Choroid plexus epithelial cell (primary cell): ENCODE measurements at regions not wholly inside any gene's neighbourhood (a gene's known extent, or its start where the extent isn't known, plus 50 kb on each side); places are given as distances from the start of the nearest gene placed in this dataset.

Experiments used
- DNase-seq: peaks from one replicate; pipeline ENCODE4 v3.0.0-alpha.2; 2010; ENCODE audit warnings: low read depth
- H3K4me3 ChIP-seq: 2 replicates; pipeline ENCODE4 v1.5.1; 2011; ENCODE audit warnings: low read depth, mild to moderate bottlenecking, control low read depth, low read length, moderate library complexity
- CTCF ChIP-seq: conservative IDR thresholded peaks from 2 replicates; pipeline ENCODE4 v1.5.1; 2011; ENCODE audit warnings: low read depth, mild to moderate bottlenecking, control low read depth, inconsistent platforms, low read length, moderate library complexity

GRCh38 chr2:53379547-53379946 is 388.1 kb upstream of the CHAC2 start:
- no peak for TF ChIP-seq CTCF
- H3K4me3 ChIP-seq, result no peak overlapping the region
- no peak for DNase-seq

- H3K4me3 ChIP-seq, result no peak overlapping the region
- DNase-seq, result no peak
- TF ChIP-seq CTCF, result no peak
Observed at GRCh38 chr2:53378791-53379190, 388.8 kb upstream of the CHAC2 start.

GRCh38 chr2:53373126-53373525 is 394.5 kb upstream of the CHAC2 start:
- no peak for TF ChIP-seq CTCF
- no peak for DNase-seq
- H3K4me3 ChIP-seq, result no peak overlapping the region

GRCh38 chr2:53366543-53366942 is 401.1 kb upstream of the CHAC2 start:
- H3K4me3 ChIP-seq, result no peak overlapping the region
- DNase-seq, result no peak
- no peak for TF ChIP-seq CTCF

GRCh38 chr2:53362934-53363333 is 404.7 kb upstream of the CHAC2 start:
- H3K4me3 ChIP-seq, result no peak overlapping the region
- no peak for TF ChIP-seq CTCF
- no peak for DNase-seq

- no peak for DNase-seq
Observed at GRCh38 chr2:53356291-53356905, 411.2 kb upstream of the CHAC2 start.

More at GRCh38 chr2:53356291-53356905, 411.2 kb upstream of the CHAC2 start:
- H3K4me3 ChIP-seq, result no peak overlapping the region
- TF ChIP-seq CTCF, result no peak
